HG03565 (cell line): ENCODE measurements at regions not wholly inside any gene's neighbourhood (a gene's known extent, or its start where the extent isn't known, plus 50 kb on each side); places are given as distances from the start of the nearest gene placed in this dataset.

Source experiments
- ATAC-seq: cut with Tn5 transposase; IDR thresholded peaks from one replicate; pipeline ENCODE4 v1.9.1; 2021; ENCODE audit warnings: mild to moderate bottlenecking, moderate library complexity; ENCODE audit not compliant: unreplicated experiment

- ATAC-seq, result no peak
Observed at GRCh38 chr5:10876006-10876744, 115.1 kb upstream of the DAP start.

- no peak for ATAC-seq
Observed at GRCh38 chr5:10875201-10875768, 114.3 kb upstream of the DAP start.

- ATAC-seq, result no peak
Observed at GRCh38 chr5:10874541-10874940, 113.5 kb upstream of the DAP start.

- no peak for ATAC-seq
Observed at GRCh38 chr5:10870791-10871190, 109.8 kb upstream of the DAP start.

DNA sequence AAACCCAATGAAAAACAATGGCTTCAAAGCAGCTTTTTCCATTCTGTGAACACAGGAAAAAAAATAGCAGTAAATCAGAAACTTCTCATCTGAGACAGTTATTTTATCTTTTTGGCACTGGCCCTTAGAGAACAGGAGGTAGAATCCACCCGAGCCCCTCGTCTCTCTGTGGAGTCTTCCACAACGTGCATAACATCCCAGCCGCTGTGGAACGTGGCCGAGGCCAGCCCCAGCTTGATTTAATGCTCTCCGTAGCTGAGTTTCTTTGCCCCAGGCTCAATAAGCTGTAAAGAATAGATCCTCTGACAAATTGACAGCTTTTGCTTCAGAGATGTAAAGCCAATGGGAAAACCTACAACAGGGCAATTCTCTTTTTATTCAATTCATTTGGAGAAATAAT is 107.9 kb upstream of the DAP start:
- no peak for ATAC-seq

GRCh38 chr5:10867389-10868303 is 106.6 kb upstream of the DAP start:
- no peak for ATAC-seq

DNA sequence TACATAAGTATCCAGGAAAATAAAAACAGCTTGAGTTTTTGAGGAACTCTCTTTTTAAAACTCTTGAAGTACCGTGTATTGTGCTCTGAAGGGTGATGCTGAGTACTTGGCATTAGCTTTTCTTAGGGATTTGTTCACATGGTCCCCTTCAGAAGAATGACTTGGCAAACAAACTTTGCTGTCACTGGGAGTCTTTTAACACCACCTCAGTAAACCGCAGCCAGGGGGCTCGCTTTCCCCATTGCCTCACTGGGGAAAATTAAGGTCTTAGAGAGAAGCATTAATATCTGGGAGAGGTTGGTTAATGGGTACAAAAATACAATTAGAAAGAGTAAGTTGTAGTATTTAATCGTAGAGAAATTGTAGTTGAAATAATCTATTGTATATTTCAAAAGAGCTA is 105.9 kb upstream of the DAP start:
- ATAC-seq, result no peak

- ATAC-seq, result peak; percentile 83
Observed at GRCh38 chr5:10863763-10864383, 102.8 kb upstream of the DAP start.

DNA sequence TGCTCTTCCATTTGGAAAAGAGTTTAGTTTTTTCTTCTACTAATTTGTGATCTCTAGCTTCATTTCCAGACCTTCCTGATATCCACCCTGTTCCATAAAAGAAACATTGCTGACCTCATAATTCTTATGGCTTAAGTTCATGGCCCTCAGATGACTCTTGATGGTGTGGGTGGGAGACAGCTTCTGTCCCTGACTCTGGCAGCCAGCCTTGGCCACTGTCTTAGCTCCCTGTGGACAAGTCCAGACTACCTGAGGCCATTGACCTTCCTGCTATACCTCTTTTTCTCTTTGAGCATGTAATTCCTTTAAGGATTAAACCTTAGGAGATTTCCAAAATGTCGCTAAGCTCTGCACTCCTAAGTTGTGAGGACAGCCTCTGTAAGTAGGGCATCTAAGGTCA is 101.1 kb upstream of the DAP start:
- no peak for ATAC-seq

DNA sequence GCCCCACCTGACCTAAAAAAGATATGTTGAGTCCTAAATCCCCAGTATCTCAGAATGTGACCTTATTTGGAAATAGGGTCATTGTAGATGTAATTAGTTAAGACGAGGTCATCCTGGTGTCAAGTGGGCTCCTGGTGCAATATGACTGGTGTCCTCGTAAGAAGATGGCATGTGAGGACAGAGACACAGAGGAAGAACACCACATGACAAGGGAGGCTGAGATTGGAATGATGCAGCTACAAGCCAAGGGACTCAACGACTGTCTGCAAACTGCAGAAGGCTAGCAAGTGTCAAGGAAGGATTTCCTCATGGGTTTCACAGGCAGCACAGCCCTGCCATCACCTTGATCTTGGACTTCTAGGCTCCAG is 100.4 kb upstream of the DAP start:
- no peak for ATAC-seq

DNA sequence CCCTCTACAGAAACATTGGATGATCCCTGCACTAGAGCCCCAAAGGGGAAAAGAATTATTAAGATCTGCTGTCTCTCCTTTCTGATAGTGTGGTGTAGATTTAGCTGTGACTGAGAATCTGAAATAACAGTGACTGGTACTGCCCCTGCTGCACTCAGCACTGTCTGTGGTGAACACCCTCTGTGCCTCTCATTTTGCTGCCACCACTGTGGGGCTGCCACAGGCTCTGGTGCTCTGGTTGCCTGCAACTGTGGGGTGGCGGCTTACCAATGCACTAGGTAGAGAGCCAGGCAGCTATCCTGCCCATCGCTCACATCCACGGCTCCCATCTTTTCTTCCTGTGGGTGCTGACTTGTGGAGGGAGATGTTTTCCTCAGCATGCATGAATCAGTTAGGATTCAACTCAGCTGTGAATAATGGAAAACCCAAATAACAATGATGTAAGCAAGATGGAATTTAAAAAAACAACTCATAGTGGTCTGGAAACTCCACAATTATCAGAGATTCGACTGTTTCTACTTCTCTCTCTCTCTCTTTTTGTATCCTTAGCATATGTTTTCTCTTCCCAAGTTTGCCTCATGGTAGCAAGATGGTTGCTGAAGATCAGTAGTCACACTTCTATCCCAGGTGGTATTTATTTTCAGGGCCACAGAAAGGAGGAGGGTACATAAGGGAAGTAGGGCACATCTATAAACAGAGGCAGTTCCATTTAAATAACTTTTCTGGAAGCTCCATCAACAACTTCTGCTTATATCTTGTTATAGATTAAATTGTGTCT is 99.8 kb upstream of the DAP start:
- ATAC-seq, result no peak

DNA sequence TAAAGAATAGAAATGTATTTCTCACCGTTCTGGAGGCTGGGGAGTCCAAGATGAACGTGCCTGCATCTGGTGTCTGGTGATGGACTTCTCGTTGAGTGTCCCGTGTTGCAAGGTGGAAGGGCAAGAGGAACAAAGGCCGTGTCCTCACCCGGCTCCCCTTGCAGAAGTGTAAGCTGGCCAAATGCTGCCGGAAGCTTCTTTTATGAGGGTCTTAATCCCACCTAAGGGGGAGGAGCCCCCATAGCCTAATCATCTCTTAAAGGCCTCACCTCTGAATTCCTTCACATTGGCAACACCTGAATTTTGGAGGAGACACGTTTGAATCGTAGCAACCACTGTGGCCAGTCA is 99.1 kb upstream of the DAP start:
- ATAC-seq, result no peak

- ATAC-seq, result no peak
Observed at GRCh38 chr5:10859393-10860195, 98.6 kb upstream of the DAP start.

DNA sequence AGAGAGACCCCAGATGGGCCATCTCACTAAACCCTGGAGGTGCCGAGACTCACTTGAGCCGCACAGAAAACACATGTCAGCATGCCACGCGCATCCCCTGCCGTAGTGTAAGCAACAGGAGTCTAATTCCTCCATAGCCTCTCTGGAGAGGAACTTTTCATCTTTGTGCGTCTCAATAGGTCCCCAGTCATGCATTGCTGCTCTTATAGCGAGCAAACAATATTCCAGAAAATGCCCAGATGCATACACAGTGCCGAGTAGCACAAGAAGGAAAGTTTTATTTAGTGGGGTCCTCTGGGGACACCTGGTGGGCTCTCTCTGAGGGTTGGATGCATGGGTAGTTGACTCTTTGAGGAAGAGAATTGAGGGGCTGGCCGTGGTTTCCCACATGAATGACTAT is 97.9 kb upstream of the DAP start:
- ATAC-seq, result no peak

- no peak for ATAC-seq
Observed at GRCh38 chr5:10858307-10858706, 97.3 kb upstream of the DAP start.

GRCh38 chr5:10857338-10857733 is 96.3 kb upstream of the DAP start:
- ATAC-seq, result no peak

DNA sequence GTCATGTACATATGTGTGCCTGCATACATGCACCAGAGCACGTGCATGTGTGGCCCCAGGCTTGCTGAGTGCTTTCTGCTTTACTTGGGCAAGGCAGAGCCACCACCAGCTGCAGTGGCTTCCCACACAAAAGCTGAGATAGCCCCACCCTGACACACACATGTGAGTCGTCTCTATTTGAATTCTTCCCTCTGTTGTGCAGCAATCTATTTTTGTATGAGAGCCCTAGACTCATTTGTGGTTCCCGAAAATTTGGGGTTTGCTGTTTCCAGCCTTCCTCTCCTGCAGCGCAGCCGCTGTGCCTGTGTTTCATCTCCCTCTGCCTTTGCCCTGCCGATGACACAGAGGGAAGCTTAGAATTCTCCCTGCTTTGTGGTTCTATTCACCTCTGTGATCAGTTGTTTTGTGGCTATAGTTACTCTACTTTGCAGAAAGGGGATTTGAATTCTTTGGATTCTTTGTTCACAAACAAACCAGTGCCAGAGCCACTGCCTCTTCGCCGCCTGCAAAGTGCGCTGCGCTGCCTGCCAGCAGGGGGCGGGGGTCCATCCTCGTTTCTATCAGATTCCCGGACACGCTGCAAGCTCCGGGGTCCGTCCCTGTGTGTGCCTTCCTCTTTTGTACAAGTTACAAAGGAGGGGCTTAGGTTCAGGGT is 95.8 kb upstream of the DAP start:
- no peak for ATAC-seq

GRCh38 chr5:10856071-10856470 is 95.0 kb upstream of the DAP start:
- ATAC-seq, result no peak

- no peak for ATAC-seq
Observed at GRCh38 chr5:10854506-10855277, 93.7 kb upstream of the DAP start.
